Smooth muscle cell (in vitro differentiated cells): ENCODE measurements at regions not wholly inside any gene's neighbourhood (a gene's known extent, or its start where the extent isn't known, plus 50 kb on each side); places are given as distances from the start of the nearest gene placed in this dataset.

Experiments
- DNase-seq: peaks from one replicate; lab custom pipeline; 2025; ENCODE audit not compliant: unreplicated experiment; lab: John Stamatoyannopoulos, UW
- H2AFZ ChIP-seq: fragments of 200-600 bp; sonication (generic); 2 replicates; pipeline ENCODE4 v1.6.0; 2016; ENCODE audit warnings: antibody characterized with exemption, low read depth, mild to moderate bottlenecking
- H3F3A ChIP-seq: fragments of 200-600 bp; sonication (generic); 2 replicates; pipeline ENCODE4 v1.6.0; 2017; ENCODE audit warnings: antibody characterized with exemption, low read depth
- H3K27ac ChIP-seq: fragments of 200-600 bp; sonication (generic); 2 replicates; pipeline ENCODE4 v1.5.1; 2016; ENCODE audit warnings: low read depth, mild to moderate bottlenecking
- H3K27me3 ChIP-seq: fragments of 200-600 bp; sonication (generic); 2 replicates; pipeline ENCODE4 v1.6.1; 2016; ENCODE audit warnings: low read depth, mild to moderate bottlenecking
- H3K36me3 ChIP-seq: fragments of 200-600 bp; sonication (generic); 2 replicates; pipeline ENCODE4 v1.5.1; 2016; ENCODE audit warnings: low read depth
- H3K4me1 ChIP-seq: fragments of 200-600 bp; sonication (generic); 2 replicates; pipeline ENCODE4 v1.5.1; 2016; ENCODE audit warnings: low read depth
- H3K4me2 ChIP-seq: fragments of 200-600 bp; sonication (generic); 2 replicates; pipeline ENCODE4 v1.6.0; 2016; ENCODE audit warnings: mild to moderate bottlenecking
- H3K4me3 ChIP-seq: fragments of 200-600 bp; sonication (generic); 2 replicates; pipeline ENCODE4 v1.5.1; 2016; ENCODE audit warnings: mild to moderate bottlenecking
- H3K79me2 ChIP-seq: fragments of 200-600 bp; sonication (generic); 2 replicates; pipeline ENCODE4 v1.6.0; 2016; ENCODE audit warnings: low read depth, mild to moderate bottlenecking
- H3K9ac ChIP-seq: fragments of 200-600 bp; sonication (generic); 2 replicates; pipeline ENCODE4 v1.6.0; 2016; ENCODE audit warnings: low read depth
- H3K9me3 ChIP-seq: fragments of 200-600 bp; sonication (generic); replicated peaks from 2 replicates; pipeline ENCODE4 v1.5.1; 2016; ENCODE audit warnings: low read depth
- H4K20me1 ChIP-seq: fragments of 200-600 bp; sonication (generic); 2 replicates; pipeline ENCODE4 v1.6.0; 2016; ENCODE audit warnings: low read depth
- WGBS: methylation state at CpG from one replicate; pipeline ENCODE4 v1.1.7; 2016; ENCODE audit warnings: low lambda C conversion rate; 5-methylcytosine and 5-hydroxymethylcytosine counted together
- TF ChIP-seq, protein P1 (sequence below): fragments of 200-600 bp; sonication (generic); IDR thresholded peaks from 2 replicates; pipeline ENCODE4 v1.5.1; 2017; ENCODE audit warnings: borderline replicate concordance, mild to moderate bottlenecking, antibody characterized with exemption; ENCODE audit not compliant: insufficient read depth, poor library complexity, severe bottlenecking

DNA sequence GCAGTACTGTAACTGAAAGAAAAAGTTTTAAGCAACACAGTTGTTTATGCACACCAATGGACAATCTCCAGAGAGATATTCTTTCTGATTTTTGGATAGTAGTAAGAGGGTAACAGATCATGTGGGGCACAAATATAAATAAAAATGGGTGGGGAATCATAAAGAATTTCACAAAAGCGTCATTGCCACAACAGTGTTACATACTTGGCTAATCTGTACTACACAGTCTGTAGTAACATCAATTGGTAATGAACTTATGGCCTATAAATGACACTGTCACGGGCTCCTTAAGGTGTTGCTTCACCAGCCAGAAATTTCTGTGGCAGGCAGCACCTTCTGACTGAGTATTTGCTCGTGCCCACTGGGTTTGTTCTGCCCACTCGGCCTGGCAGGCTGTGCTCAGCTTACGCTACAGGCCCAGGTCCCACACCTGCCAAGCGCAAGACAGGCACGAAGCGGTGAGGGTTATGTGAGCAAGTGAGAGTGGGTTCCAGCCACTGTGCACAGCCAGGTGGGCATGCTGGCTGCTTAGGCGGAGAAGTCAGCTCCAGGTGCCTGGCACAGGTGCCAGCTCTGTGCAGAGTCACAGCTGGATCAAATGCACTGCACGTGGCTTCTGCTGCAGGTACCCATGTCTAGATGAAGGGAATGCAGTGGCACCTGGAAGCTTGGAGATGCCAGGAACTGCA lies 532.5 kb upstream of the SLC39A10 start:
- TF ChIP-seq, protein P1, sequence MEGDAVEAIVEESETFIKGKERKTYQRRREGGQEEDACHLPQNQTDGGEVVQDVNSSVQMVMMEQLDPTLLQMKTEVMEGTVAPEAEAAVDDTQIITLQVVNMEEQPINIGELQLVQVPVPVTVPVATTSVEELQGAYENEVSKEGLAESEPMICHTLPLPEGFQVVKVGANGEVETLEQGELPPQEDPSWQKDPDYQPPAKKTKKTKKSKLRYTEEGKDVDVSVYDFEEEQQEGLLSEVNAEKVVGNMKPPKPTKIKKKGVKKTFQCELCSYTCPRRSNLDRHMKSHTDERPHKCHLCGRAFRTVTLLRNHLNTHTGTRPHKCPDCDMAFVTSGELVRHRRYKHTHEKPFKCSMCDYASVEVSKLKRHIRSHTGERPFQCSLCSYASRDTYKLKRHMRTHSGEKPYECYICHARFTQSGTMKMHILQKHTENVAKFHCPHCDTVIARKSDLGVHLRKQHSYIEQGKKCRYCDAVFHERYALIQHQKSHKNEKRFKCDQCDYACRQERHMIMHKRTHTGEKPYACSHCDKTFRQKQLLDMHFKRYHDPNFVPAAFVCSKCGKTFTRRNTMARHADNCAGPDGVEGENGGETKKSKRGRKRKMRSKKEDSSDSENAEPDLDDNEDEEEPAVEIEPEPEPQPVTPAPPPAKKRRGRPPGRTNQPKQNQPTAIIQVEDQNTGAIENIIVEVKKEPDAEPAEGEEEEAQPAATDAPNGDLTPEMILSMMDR: no peak
- 94% methylated on average over 10 of the region's 10 CpGs for WGBS

GRCh38 chr2:195122653-195123052 lies 534.4 kb upstream of the SLC39A10 start:
- Histone ChIP-seq H3K4me2 (no peak overlapping the region), H3K4me1 (peaks cover 3% of the 10 kb centered on the region), H3K79me2 (no peaks in the 10 kb centered on the region), H3K4me3 (no peak overlapping the region), H3K9ac (no peak overlapping the region), H3F3A (no peaks in the 10 kb centered on the region), H2AFZ (no peak overlapping the region), H3K36me3 (no peaks in the 10 kb centered on the region), H3K9me3 (no peaks in the 10 kb centered on the region), H3K27me3 (no peaks in the 10 kb centered on the region), H4K20me1 (no peaks in the 10 kb centered on the region), H3K27ac (no peak overlapping the region)
- no peak for DNase-seq
- 100% methylated on average over 1 of the region's 1 CpG for WGBS
- TF ChIP-seq, protein P1: no peak

More for the DNA sequence above, 532.5 kb upstream of the SLC39A10 start:
- Histone ChIP-seq H3K4me2 (no peak overlapping the region), H3K27ac (no peak overlapping the region), H3K36me3 (no peaks in the 10 kb centered on the region), H3K79me2 (no peaks in the 10 kb centered on the region), H3F3A (no peaks in the 10 kb centered on the region), H3K4me3 (no peak overlapping the region), H3K9me3 (no peaks in the 10 kb centered on the region), H2AFZ (no peak overlapping the region), H3K4me1 (no peaks in the 10 kb centered on the region), H3K27me3 (no peaks in the 10 kb centered on the region), H4K20me1 (no peaks in the 10 kb centered on the region), H3K9ac (no peak overlapping the region)
- DNase-seq: no peak

GRCh38 chr2:195121341-195121740 lies 535.7 kb upstream of the SLC39A10 start:
- H3K27me3 ChIP-seq: no peaks in the 10 kb centered on the region
- H4K20me1 ChIP-seq: no peaks in the 10 kb centered on the region
- H2AFZ ChIP-seq: no peak overlapping the region
- H3K27ac ChIP-seq: no peak overlapping the region
- 92% methylated on average over 3 of the region's 3 CpGs for WGBS
- H3K4me2 ChIP-seq: no peak overlapping the region
- no peaks in the 10 kb centered on the region for H3K36me3 ChIP-seq
- DNase-seq: no peak
- peaks cover 3% of the 10 kb centered on the region for H3K4me1 ChIP-seq
- no peaks in the 10 kb centered on the region for H3F3A ChIP-seq
- H3K9me3 ChIP-seq: no peaks in the 10 kb centered on the region
- H3K9ac ChIP-seq: no peak overlapping the region
- TF ChIP-seq, protein P1: no peak
- H3K4me3 ChIP-seq: no peak overlapping the region
- H3K79me2 ChIP-seq: no peaks in the 10 kb centered on the region

DNA sequence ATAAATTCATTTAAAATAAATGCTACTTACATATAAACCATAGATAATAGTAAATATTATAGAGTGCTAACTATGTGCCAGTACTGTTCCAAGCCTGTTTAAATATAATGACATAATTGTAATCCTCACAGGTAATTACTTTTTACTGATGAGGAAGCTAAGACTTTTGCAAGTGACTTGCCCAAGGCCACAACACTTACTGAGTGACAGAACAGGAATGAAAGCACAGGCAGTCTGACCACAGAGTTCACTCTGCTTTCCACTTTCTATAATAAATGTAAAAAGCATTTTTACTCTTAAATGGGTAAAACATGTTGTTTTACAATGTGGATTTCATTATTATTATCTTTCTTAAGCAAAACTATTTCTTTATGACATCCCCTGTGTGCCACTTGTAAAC lies 537.8 kb upstream of the SLC39A10 start:
- H3K4me3 ChIP-seq: no peak overlapping the region

More for the DNA sequence above, 537.8 kb upstream of the SLC39A10 start:
- peaks cover 3% of the 10 kb centered on the region for H3K4me1 ChIP-seq
- no peaks in the 10 kb centered on the region for H3K27me3 ChIP-seq
- H3K36me3 ChIP-seq: no peaks in the 10 kb centered on the region
- TF ChIP-seq, protein P1: no peak
- no peaks in the 10 kb centered on the region for H3F3A ChIP-seq
- no peak overlapping the region for H3K27ac ChIP-seq
- no peak for DNase-seq
- no peaks in the 10 kb centered on the region for H4K20me1 ChIP-seq
- no peak overlapping the region for H2AFZ ChIP-seq
- no peaks in the 10 kb centered on the region for H3K79me2 ChIP-seq
- no peak overlapping the region for H3K9ac ChIP-seq
- no peak overlapping the region for H3K4me2 ChIP-seq
- no peaks in the 10 kb centered on the region for H3K9me3 ChIP-seq
